Dendritic cell treated with granulocyte-macrophage colony-stimulating factor and Interleukin-4, amounts not matched to agents 40 ng/mL and 50 ng/mL, for 4 days (primary cell): ENCODE measurements at regions not wholly inside any gene's neighbourhood (a gene's known extent, or its start where the extent isn't known, plus 50 kb on each side); places are given as distances from the start of the nearest gene placed in this dataset.

ENCODE experiments used
- H3K27ac Mint-ChIP-seq: one replicate; pipeline ENCODE4 v1.8.0; 2022; ENCODE audit warnings: mild to moderate bottlenecking, mixed read lengths
- H3K27me3 Mint-ChIP-seq: one replicate; pipeline ENCODE4 v1.8.0; 2022; ENCODE audit warnings: mild to moderate bottlenecking, mixed read lengths
- H3K36me3 Mint-ChIP-seq: one replicate; pipeline ENCODE4 v1.8.0; 2022; ENCODE audit warnings: low read depth, mixed read lengths
- H3K4me1 Mint-ChIP-seq: one replicate; pipeline ENCODE4 v1.8.0; 2022; ENCODE audit warnings: low read depth, mixed read lengths
- H3K4me3 Mint-ChIP-seq: one replicate; pipeline ENCODE4 v1.8.0; 2022; ENCODE audit warnings: mild to moderate bottlenecking, moderate library complexity, mixed read lengths
- H3K9me3 Mint-ChIP-seq: one replicate; pipeline ENCODE4 v1.8.0; 2022; ENCODE audit warnings: mixed read lengths
- intact Hi-C: fragments of 100-400 bp; cut with micrococcal nuclease; formaldehyde crosslinking; loops from one replicate; pipeline ENCODE4 v1.15.0; 2022

GRCh38 chr3:106703524-106703923 is 673.7 kb upstream of the CCDC54 start:
- Mint-ChIP-seq H3K9me3 (peaks cover 12% of the 10 kb centered on the region), H3K36me3 (no peaks in the 10 kb centered on the region), H3K27ac (no peak overlapping the region), H3K4me1 (no peaks in the 10 kb centered on the region), H3K4me3 (no peak overlapping the region), H3K27me3 (no peaks in the 10 kb centered on the region)
- intact Hi-C loops = no loop called here

- intact Hi-C loops = no loop called here
- Mint-ChIP-seq H3K4me1 (no peaks in the 10 kb centered on the region), H3K9me3 (no peaks in the 10 kb centered on the region), H3K27ac (no peak overlapping the region), H3K36me3 (no peaks in the 10 kb centered on the region), H3K27me3 (no peaks in the 10 kb centered on the region), H3K4me3 (no peak overlapping the region)
These were observed 669.9 kb upstream of the CCDC54 start for GRCh38 chr3:106707347-106707746.

GRCh38 chr3:106710596-106710995 is 666.6 kb upstream of the CCDC54 start:
- no peak overlapping the region for H3K27ac Mint-ChIP-seq
- no peaks in the 10 kb centered on the region for H3K36me3 Mint-ChIP-seq
- H3K4me1 Mint-ChIP-seq = no peaks in the 10 kb centered on the region
- H3K9me3 Mint-ChIP-seq = peaks cover 23% of the 10 kb centered on the region
- no peaks in the 10 kb centered on the region for H3K27me3 Mint-ChIP-seq
- intact Hi-C loops = no loop called here
- no peak overlapping the region for H3K4me3 Mint-ChIP-seq

DNA sequence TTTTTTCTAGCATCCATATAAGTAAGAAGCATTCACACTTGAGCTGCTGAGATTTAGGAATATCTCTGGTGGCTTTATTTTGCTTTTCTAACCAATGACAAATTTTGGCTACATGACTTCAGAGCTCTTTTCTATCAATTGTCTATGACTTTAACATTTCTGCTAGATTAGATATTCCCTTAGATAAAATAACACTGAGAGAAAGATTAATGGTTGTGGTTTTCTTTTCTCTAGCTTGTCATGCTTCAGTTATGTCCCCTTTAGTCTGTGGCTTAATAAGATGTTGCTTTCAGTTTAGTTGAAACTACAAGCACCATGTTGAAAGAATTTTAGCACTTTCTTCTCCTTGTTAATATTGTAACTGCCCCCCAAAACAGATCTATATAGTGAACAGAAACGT is 665.6 kb upstream of the CCDC54 start:
- Mint-ChIP-seq H3K36me3 (no peaks in the 10 kb centered on the region), H3K4me3 (no peak overlapping the region), H3K27ac (no peak overlapping the region), H3K9me3 (peaks cover 26% of the 10 kb centered on the region), H3K27me3 (no peaks in the 10 kb centered on the region), H3K4me1 (no peaks in the 10 kb centered on the region)
- intact Hi-C loops = no loop called here

GRCh38 chr3:106714400-106714799 is 662.8 kb upstream of the CCDC54 start:
- no peaks in the 10 kb centered on the region for H3K36me3 Mint-ChIP-seq
- no peaks in the 10 kb centered on the region for H3K4me1 Mint-ChIP-seq
- no peak overlapping the region for H3K27ac Mint-ChIP-seq
- peaks cover 35% of the 10 kb centered on the region for H3K9me3 Mint-ChIP-seq
- intact Hi-C loops = no loop called here
- no peak overlapping the region for H3K4me3 Mint-ChIP-seq
- H3K27me3 Mint-ChIP-seq = no peaks in the 10 kb centered on the region

DNA sequence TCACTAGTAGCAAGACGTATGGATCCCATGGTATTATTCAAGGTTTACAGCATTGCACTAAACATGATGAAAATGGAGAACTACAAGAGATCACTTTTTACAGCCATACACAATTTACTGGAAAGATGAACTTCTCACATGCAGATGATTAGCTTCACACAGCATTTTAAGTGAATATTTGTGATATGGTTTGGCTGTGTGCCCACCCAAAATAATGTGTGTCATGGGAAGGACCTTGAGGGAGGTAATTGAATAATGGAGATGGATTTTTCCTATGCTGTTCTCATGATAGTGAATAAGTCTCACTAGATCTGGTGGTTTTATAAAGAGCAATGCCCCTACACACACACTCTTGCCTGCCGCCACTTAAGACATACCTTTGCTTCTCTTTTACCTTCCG is 662.0 kb upstream of the CCDC54 start:
- Mint-ChIP-seq H3K9me3 (peaks cover 35% of the 10 kb centered on the region), H3K27me3 (no peaks in the 10 kb centered on the region), H3K36me3 (no peaks in the 10 kb centered on the region), H3K4me3 (no peak overlapping the region), H3K27ac (no peak overlapping the region), H3K4me1 (no peaks in the 10 kb centered on the region)
- intact Hi-C loops = no loop called here

GRCh38 chr3:106717178-106717780 is 660.0 kb upstream of the CCDC54 start:
- H3K36me3 Mint-ChIP-seq = no peaks in the 10 kb centered on the region
- no peak overlapping the region for H3K4me3 Mint-ChIP-seq
- peaks cover 44% of the 10 kb centered on the region for H3K9me3 Mint-ChIP-seq
- no peaks in the 10 kb centered on the region for H3K27me3 Mint-ChIP-seq
- no peaks in the 10 kb centered on the region for H3K4me1 Mint-ChIP-seq
- no peak overlapping the region for H3K27ac Mint-ChIP-seq
- intact Hi-C loops = no loop called here

- H3K36me3 Mint-ChIP-seq = no peaks in the 10 kb centered on the region
These were observed 658.2 kb upstream of the CCDC54 start for GRCh38 chr3:106719077-106719476.

DNA sequence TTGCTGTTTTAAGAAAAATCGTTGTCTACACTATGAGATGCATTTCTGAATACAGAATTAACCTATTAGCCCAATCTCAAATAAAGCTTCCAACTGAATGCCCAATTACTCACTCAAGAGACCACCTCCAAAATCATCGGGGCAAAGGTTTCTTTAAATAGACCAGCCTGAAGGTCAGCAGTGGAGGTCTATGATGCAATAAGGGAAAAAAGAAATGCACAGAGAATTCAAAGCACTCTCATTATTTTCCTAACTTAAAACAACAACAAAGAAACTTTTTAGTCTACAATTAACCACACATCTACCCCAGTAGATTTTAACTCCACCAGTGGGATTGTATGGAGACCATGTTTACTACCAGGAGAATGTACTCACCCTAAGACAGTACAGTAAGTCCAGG is 657.7 kb upstream of the CCDC54 start:
- intact Hi-C loops = no loop called here
- H3K36me3 Mint-ChIP-seq = no peaks in the 10 kb centered on the region
- H3K4me3 Mint-ChIP-seq = no peak overlapping the region
- peaks cover 49% of the 10 kb centered on the region for H3K9me3 Mint-ChIP-seq
- no peak overlapping the region for H3K27ac Mint-ChIP-seq
- no peaks in the 10 kb centered on the region for H3K27me3 Mint-ChIP-seq
- H3K4me1 Mint-ChIP-seq = no peaks in the 10 kb centered on the region

More at GRCh38 chr3:106719077-106719476, 658.2 kb upstream of the CCDC54 start:
- intact Hi-C loops = no loop called here
- Mint-ChIP-seq H3K9me3 (peaks cover 49% of the 10 kb centered on the region), H3K4me1 (no peaks in the 10 kb centered on the region), H3K4me3 (no peak overlapping the region), H3K27me3 (no peaks in the 10 kb centered on the region), H3K27ac (no peak overlapping the region)

DNA sequence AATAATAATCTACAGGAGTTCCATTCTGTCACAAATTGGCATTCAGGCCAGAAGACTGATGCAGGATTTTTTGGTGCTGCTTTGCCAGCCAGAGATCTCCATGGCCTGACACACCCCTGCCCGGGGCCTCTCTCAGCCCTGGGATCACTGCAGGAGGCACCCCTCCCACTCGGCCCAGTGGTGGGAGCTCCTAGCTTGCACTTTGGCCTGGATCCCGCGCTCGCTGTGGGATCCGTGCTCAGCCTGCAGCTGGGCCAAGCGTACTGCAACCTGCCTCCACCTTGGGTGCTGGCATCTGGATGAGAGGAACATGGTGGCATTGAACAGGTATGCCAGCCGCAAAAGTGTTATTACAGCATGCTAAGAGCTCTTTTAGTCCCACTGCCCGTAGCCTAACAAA is 656.7 kb upstream of the CCDC54 start:
- intact Hi-C loops = no loop called here
- no peak overlapping the region for H3K4me3 Mint-ChIP-seq
- no peaks in the 10 kb centered on the region for H3K36me3 Mint-ChIP-seq
- H3K27me3 Mint-ChIP-seq = no peaks in the 10 kb centered on the region
- peaks cover 40% of the 10 kb centered on the region for H3K9me3 Mint-ChIP-seq
- H3K27ac Mint-ChIP-seq = no peak overlapping the region
- H3K4me1 Mint-ChIP-seq = no peaks in the 10 kb centered on the region

DNA sequence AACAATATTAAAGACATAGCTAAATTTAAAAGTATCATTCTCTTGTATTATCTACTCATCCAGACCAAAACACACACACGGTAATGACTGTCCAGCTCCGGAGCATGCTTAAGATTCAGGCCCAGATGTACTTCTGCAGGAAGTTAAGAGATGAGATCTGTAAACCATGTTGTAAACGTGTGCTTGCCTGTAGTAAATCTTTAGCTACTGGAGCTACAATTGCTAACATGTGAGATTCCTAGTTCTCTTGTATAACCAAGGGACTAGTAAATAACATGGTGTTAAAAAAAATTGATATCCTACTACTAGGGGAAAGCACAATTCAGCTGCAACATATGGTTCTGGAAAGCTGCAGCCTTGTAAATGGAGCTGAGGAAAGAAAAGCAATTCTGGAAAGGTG is 651.7 kb upstream of the CCDC54 start:
- H3K4me3 Mint-ChIP-seq = no peak overlapping the region
- intact Hi-C loops = no loop called here
- no peaks in the 10 kb centered on the region for H3K27me3 Mint-ChIP-seq

DNA sequence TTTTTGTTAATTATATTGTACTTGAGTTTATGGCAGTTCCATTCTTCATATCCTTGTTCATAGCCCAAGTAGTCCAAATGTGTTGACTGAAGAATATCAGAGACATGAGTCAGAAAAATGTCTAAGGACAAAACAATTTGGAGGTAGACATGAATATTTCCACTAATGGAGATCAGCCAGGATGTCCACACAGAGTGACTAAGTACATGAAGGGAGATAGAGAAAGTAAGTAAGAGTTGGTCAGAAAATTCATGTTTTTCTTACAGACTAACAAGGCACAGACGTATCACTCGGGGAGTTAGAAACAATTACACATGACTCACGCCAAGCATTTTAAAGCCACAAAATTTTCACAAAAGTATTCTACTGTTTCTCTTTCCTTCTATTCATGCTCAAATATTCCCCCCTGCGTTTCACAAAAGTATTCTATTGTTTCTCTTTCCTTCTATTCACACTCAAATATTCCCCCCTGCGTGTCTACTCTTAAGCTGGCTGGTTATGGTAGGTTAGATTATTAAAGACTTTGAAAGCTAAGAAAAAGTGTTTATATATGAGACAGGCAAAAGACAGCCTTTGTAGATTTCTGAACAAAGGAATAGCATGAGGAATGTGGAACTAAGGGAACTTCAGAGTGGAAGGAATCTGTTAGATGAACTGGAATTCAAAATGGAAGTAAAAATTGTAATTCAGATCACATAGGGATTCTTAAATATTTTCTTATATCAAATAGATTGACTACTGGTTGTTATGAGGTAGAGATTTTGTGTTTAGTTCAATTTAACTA is 648.7 kb upstream of the CCDC54 start:
- Mint-ChIP-seq H3K27ac (no peak overlapping the region), H3K27me3 (no peaks in the 10 kb centered on the region), H3K36me3 (no peaks in the 10 kb centered on the region), H3K4me3 (no peak overlapping the region), H3K4me1 (no peaks in the 10 kb centered on the region), H3K9me3 (peaks cover 9% of the 10 kb centered on the region)
- intact Hi-C loops = no loop called here

More for the DNA sequence above, 651.7 kb upstream of the CCDC54 start:
- no peaks in the 10 kb centered on the region for H3K36me3 Mint-ChIP-seq
- no peaks in the 10 kb centered on the region for H3K4me1 Mint-ChIP-seq
- H3K27ac Mint-ChIP-seq = no peak overlapping the region
- H3K9me3 Mint-ChIP-seq = peaks cover 26% of the 10 kb centered on the region

- no peaks in the 10 kb centered on the region for H3K4me1 Mint-ChIP-seq
- no peak overlapping the region for H3K27ac Mint-ChIP-seq
- H3K27me3 Mint-ChIP-seq = no peaks in the 10 kb centered on the region
- intact Hi-C loops = no loop called here
- H3K4me3 Mint-ChIP-seq = no peak overlapping the region
- H3K36me3 Mint-ChIP-seq = no peaks in the 10 kb centered on the region
- H3K9me3 Mint-ChIP-seq = peaks cover 1% of the 10 kb centered on the region
These were observed 647.8 kb upstream of the CCDC54 start for GRCh38 chr3:106729481-106729880.

DNA sequence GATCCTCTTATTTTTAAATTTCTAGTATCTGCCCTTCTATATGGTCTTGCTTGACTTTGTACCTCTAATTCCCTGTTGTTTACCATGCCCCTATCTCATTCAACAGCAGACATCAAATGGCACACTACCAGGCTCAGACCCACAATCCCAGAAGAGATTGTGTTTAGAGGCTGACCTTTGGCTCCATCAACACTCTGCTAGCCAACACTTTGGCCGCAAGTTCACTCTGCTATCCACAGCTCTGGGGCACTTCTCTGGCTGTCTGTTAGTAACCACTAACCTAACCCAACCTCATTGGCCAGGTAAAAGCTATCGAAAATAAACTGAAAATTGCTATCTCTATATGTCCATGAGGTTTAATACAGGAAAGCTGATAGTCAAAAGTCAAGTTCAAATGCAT is 646.0 kb upstream of the CCDC54 start:
- no peaks in the 10 kb centered on the region for H3K27me3 Mint-ChIP-seq
- H3K36me3 Mint-ChIP-seq = no peaks in the 10 kb centered on the region
- no peak overlapping the region for H3K4me3 Mint-ChIP-seq
- H3K4me1 Mint-ChIP-seq = no peaks in the 10 kb centered on the region
- H3K9me3 Mint-ChIP-seq = no peaks in the 10 kb centered on the region
- intact Hi-C loops = no loop called here
- no peak overlapping the region for H3K27ac Mint-ChIP-seq

DNA sequence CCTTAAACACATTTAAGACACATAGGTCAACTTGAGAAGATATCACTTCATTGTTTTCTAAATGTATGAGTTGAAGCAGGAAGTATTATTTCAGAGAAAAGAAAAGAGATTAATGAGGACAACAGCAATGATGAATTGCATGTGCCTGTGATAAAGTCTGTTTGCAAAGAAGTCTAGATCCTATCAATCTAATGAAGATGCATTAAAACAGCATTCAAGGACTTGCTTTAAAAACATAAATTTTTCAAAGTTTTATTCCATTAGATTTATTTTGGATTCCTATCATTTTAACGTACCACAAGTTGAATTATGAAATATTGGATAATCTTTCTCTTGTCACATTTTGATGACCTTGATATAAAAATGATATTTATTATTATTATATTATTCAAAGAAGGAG is 642.5 kb upstream of the CCDC54 start:
- Mint-ChIP-seq H3K27ac (no peak overlapping the region), H3K4me1 (no peaks in the 10 kb centered on the region), H3K4me3 (no peak overlapping the region), H3K9me3 (peaks cover 8% of the 10 kb centered on the region), H3K36me3 (no peaks in the 10 kb centered on the region), H3K27me3 (no peaks in the 10 kb centered on the region)
- intact Hi-C loops = no loop called here
